NCI-H2107 treated with DMSO at 0.1 percent for 48 hours (cell line): ENCODE measurements at regions not wholly inside any gene's neighbourhood (a gene's known extent, or its start where the extent isn't known, plus 50 kb on each side); places are given as distances from the start of the nearest gene placed in this dataset.
"Not testable (repeated sequence)": the region's sequence is repeated elsewhere in the genome, so short reads cannot be mapped to it uniquely, and the experiment has no call there.

Experiments
- DNase-seq: peaks from one replicate; lab custom pipeline; 2025; ENCODE audit not compliant: unreplicated experiment; lab: John Stamatoyannopoulos, UW

DNA sequence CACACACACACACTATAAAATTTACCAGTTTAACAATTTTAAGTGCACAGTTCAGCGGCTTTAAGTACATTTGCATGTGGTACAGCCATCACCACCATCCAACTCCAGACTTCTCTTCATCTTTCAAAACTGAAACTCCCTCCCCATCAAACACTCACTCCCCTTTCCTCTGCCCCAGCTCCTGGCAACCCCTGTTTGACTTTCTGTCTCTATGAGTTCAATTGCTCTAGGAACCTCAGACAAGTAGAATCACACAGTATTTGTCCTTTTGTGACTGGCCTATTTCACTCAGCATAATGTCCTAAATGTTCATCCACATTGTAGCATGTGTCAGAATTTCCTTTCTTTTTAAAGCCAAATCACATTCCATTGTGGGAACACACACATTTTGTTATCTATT lies 302.8 kb upstream of the FOXQ1 start:
- DNase-seq, result no peak

GRCh38 chr6:1007159-1007558 lies 304.7 kb upstream of the FOXQ1 start:
- DNase-seq, result no peak

DNA sequence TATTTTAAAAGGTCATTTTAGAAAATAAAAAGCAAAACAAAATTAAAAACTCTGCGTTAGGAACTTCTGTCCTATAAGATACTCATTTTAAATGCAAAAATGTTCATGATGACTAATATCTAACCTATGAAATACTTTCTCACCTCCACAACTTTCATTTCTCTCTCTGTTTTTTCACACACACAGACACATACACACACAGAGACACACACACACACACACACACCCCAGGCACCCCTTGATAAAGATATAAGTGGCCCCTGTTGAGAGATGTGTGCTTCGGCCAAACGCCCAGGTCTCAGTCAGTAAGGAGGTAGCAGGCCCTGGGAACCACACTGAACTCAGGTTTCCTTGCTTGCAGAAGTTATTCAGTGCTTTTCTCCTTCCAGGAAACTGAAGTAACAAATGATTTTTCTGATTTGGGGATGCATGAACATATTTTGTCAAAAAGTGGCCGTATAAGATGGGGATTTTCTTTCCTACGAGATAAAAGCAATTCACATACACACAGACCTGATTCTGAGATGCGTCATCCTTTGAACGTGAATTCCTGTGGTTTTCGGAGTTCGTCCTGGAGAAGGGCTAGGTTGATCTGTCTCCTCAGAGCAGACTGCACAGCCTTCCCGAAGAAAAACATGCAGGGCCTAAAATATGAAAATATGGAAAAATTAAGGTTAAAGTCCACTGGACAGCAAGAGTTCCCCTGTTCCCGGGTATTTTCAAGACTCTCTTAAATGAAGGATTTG lies 306.8 kb upstream of the FOXQ1 start:
- DNase-seq, result no peak

- no peak for DNase-seq
Observed at GRCh38 chr6:1003394-1004160, 308.3 kb upstream of the FOXQ1 start.

DNA sequence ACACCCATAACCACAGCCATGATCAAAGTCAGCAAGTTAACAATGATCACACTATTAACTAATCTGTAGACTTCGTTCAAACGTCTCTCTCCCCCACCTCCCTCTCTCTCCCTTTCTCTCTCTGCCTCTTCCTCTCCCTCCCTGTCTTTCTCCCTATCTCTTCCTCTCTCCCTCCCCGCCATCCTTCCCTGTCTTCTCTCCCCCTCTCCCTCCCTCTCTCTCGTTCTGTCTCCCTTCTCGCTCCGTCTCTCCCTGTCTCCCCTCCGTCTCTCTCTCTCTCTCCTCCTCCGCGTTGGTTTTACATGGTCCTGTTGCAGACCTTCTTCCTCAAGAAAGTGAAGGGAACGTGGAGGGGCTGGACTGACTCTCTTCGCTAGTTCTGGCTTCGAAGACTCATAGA lies 308.9 kb upstream of the FOXQ1 start:
- no peak for DNase-seq

DNA sequence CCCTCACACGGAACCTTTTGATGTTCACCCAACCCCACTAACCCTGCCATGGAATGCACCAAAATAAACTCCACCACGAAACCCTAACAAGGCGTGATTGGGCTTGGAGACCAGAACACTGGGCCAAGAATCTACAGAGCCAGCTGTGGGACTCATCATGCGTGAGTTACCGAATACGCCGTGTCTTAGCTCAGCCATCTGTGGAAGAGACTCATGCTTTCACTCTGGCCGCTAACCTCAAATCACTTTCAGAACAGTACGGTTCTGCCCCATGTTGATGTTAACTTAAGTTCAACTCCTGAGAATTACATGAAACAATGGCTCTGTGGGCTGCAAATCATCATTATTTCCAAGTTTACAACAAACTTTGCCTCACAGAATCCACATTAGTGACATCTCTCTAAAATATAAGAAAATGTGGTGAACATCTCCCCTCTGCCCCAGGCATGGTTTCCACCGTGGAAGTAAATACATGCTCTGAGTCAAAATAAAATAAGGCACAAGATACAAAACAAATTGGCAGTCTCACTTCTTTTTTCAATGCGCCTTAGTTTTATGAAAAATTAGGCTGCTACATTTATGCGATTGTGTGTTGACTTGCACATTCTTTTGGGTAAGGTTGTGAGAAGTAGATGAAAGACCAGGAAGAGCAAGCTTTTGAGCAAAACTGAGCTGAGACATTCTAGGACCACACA lies 308.9 kb upstream of the EXOC2 start:
- no peak for DNase-seq

DNA sequence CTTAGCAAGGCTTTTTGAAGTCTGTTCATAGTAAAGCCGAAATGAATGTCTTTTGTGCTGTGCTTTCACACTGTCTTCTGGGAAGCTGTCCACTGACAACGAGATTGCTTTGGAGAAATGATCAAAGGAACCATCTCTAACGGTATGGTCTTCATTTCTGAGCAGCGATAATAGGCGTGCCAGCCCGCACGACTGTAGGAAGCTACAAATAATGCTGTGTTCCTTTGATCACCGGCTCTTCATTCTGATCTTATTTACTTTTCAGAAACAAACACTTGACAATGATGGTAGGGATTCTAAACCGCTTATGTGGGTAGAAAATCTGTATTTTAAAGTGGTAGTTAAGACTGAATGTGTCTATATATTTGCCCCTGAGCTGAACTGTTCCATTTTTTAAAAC lies 306.6 kb upstream of the EXOC2 start:
- no peak for DNase-seq

DNA sequence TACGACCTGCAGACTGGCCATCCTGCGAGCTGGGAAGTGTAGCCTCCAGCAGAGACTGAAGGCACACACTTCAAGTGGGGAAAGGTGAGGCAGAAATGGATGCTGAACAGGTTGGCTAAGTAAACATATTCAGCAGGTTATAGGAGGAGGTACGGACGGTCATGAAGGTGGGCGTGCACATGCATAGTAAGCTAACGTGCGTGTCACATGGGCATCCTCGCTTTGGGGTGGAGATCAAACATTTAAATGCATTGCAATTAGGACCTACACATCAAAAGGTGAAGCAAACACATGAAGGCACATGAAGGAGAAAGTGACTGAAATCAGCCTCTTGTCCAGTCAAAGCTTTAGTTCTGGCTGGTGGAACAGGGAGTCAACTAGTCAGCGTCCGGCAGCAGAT lies 305.6 kb upstream of the EXOC2 start:
- no peak for DNase-seq

DNA sequence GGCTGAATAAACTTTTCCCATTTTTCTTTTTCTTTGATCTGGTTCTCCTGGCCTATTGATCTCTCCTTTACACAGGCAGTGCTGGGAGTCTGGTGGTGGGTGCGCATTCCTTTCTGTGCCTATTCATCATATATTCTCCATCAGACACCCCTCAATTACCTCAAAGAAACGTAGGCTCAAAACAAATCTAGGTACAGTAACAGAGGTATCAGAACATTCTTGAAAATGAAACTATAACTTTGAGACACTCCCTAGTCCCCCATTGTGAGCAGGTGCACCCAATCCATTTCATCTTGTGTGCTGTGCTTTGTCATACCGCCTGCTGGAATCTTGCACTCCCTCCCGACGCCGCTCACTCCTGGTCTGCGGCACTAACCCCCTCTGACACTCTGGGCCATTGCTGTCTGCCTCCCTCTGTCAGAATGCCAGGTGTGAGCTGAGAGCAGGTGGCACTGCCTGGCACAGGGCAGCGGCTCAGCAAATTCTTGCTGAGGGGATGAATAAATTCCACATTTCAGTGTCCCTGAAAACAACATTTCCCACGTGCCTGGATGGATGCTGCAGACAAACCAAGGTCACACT lies 303.4 kb upstream of the EXOC2 start:
- DNase-seq, result no peak

DNA sequence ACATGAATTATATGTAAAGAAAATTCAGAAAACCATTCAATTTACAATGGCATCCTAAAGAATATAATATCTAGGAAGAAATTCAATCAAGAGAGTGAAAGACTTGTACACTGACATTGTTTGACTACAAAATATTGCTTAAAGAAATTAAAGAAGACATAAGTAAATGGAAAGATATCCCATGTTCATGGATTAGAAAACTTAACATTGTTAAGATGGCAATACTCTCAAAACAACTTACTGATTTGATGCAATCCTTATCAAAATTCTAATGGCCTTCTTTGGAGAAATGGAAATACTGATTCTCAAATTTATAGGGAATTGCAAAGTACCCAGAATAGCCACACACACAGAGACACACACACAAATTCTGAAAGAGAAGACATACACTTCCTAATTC lies 298.3 kb upstream of the EXOC2 start:
- DNase-seq, result no peak

- DNase-seq, result no peak
Observed at GRCh38 chr6:984031-984430, 291.1 kb upstream of the EXOC2 start.

DNA sequence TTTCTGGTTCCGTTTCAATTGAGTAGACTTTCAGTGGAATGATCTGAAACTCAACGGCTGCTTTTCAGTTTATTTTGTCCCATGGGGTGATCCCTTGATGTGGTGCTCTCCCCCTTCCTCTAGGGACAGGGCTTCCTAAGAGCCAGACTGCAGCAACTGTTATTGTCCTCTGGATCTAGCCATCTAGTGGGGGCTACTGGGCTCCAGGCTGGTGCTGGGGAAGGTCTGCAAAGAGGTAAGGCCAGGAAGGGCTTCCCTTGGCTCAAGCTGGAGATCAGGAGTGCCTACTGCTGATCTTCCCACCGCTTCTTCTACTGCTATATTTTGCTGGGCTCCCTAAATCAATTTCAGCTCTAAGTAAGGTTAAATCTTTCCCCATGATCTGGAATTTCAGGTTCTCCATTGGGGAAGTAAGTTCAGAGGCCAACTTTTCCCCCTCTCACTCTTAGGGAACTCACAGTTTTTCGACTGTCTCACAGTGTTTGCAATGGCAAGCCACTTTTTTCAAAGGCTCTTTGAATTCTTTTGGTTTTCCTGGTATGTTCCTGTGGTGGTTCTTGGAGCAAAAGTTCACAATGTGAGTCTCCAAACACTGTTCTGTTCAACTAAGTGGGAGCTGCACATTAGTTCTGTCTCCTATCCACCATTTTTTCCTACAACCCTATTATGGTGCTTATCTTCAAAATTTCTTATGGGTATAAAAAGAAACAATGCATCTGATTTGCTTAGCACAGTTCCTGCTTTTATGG lies 286.2 kb upstream of the EXOC2 start:
- DNase-seq, result no peak

DNA sequence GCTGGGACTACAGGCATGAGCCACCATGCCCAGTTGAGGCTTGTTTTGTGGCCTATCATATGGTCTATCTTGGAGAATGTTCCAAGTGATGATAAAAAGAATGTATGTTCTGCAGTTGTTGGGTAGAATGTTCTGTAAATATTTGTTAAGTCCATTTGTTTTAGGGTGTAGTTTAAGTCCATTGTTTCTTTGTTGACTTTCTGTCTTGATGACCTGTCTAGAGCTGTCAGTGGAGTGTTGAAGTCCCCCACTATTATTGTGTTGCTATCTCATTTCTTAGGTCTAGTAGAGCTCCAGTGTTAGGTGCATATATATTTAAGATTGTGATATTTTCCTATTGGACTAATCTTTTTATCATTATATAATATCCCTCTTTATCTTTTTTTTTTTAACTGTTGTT lies 284.3 kb upstream of the EXOC2 start:
- not testable (repeated sequence) for DNase-seq

DNA sequence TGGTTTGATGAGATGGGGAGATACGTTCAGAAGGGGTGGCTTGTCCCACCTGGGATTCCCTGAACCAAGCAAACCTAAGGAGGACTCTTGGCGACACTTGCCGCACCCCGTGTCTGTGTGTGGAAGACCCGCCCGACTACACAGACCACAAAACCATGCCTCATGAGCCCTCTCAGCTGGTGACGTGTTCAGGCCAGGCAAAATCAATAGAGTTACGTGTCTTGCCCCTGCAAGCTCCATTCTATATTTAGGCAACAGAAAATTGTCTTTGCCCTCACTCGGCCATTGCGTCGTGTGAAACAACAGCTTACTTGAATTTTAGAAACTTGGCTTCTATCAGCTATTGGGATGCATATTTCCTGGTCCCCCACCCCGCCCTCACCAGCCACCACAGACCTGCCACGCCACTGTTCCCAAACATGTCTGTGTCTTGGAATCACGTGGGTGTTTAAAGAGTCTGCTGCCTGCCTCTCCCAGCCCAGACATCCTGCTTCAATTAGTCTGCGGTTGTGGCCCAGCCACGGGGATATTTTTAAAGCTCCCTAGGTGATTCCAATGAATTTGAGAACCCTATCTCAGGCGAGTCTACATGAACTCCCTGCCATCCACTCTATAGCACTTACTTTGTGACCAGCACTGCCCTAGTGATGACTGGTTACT lies 279.2 kb upstream of the EXOC2 start:
- DNase-seq, result no peak

GRCh38 chr6:968791-969190 lies 275.9 kb upstream of the EXOC2 start:
- no peak for DNase-seq

- DNase-seq, result no peak
Observed at GRCh38 chr6:967701-968100, 274.8 kb upstream of the EXOC2 start.

GRCh38 chr6:965343-965742 lies 272.4 kb upstream of the EXOC2 start:
- no peak for DNase-seq

DNA sequence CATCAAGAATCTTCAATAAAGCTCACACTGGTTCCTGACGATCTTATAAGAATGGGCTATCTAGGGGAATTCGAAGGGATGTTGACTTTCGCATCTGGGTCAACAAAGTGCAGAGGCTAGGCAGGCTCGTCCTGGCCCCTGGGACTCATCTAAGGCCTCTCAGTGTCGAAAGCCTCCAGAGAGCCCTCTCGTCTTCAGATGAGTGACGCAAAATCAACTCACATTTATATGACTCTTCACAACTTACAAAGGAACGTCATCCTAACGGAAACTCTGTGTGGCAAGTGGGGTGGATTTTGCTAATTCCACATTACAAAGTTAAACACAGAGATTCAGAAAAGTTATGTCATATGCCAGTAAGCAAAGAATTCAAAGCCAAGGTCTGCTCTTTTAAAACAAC lies 270.5 kb upstream of the EXOC2 start:
- DNase-seq, result no peak

DNA sequence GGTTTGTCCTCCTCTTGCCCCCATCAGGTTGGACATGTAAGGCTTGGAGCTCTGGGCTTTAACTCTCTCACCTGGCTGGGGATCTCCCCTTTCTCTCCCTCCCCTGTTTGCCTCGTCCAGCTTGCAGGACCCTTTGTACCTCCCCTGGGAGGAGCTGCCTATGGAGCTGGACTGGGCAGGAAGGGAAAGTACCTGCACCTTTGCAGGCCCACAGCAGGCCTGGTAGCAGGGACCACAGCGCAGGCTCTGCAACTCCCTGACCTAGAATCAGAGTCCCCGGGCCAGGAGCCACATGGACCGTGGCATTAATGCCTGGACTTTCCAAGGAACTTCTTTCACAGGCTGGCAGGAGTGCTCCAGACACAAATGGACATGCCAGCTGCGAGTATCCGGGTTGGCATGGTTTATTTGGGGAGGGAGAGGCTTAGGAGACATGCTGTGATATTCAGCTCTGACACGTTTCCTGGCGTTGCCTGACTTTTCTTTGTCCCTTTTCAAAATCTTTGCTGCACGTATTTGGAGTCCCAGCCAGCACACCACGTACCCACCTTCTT lies 268.5 kb upstream of the EXOC2 start:
- no peak for DNase-seq

DNA sequence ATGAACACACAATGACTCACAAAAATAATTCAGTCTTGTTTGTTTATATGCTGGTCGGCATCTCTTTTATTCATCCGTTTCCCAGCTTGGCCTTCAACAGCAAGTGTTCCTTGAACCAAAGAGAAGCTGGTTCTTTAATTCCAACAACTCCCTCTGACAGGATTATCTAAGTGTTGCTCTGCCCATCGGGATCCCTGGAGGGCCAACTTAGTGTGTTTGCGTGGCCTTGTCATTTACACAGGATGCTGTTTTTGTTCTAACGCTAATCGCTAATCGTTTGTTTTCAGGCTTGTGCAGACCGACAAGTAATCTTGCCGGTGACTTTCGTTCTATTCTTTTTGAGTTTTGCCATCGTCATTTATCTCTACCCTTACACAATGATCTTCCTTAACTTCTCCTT lies 267.4 kb upstream of the EXOC2 start:
- DNase-seq, result no peak
